NB4 (cell line): ENCODE measurements at regions not wholly inside any gene's neighbourhood (a gene's known extent, or its start where the extent isn't known, plus 50 kb on each side); places are given as distances from the start of the nearest gene placed in this dataset.

Experiments
- TF ChIP-seq, protein P1 (sequence below): IDR thresholded peaks from one replicate; pipeline ENCODE4 v1.5.1; 2012; ENCODE audit warnings: low read depth, low read length
- TF ChIP-seq, protein P2 (sequence below): IDR thresholded peaks from 2 replicates; pipeline ENCODE4 v1.6.1; 2011; ENCODE audit warnings: low read depth, low read length

DNA sequence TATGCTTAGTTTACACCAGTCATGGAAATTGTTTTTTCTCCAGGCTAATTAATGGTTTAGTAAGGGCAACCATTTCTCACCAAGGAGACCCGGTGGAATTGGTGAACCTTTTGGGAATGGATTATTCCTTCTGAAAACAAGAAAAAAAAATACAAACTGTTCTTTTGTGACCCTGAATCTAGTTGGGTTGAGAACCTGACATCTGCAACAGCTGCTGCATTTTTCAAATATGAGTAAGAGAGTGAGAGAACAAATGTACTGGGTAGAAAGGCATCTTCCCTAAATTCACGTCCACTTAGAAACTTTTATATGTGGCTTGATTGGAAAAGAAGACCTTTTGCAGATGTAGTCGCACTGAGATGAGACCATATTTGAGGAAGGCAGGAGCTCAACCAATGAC is 553.4 kb upstream of the EPHA7 start:
- TF ChIP-seq, protein P1, sequence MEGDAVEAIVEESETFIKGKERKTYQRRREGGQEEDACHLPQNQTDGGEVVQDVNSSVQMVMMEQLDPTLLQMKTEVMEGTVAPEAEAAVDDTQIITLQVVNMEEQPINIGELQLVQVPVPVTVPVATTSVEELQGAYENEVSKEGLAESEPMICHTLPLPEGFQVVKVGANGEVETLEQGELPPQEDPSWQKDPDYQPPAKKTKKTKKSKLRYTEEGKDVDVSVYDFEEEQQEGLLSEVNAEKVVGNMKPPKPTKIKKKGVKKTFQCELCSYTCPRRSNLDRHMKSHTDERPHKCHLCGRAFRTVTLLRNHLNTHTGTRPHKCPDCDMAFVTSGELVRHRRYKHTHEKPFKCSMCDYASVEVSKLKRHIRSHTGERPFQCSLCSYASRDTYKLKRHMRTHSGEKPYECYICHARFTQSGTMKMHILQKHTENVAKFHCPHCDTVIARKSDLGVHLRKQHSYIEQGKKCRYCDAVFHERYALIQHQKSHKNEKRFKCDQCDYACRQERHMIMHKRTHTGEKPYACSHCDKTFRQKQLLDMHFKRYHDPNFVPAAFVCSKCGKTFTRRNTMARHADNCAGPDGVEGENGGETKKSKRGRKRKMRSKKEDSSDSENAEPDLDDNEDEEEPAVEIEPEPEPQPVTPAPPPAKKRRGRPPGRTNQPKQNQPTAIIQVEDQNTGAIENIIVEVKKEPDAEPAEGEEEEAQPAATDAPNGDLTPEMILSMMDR: no peak
- TF ChIP-seq, protein P2, sequence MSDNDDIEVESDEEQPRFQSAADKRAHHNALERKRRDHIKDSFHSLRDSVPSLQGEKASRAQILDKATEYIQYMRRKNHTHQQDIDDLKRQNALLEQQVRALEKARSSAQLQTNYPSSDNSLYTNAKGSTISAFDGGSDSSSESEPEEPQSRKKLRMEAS: no peak
